K562 (cell line): ENCODE measurements at regions not wholly inside any gene's neighbourhood (a gene's known extent, or its start where the extent isn't known, plus 50 kb on each side); places are given as distances from the start of the nearest gene placed in this dataset.

ENCODE experiments used
- FOXJ3 ChIP-seq: sonication (generic); formaldehyde crosslinking; IDR thresholded peaks from 2 replicates; pipeline ENCODE4 v1.4.0; 2020; ENCODE audit warnings: mild to moderate bottlenecking, missing genetic modification reagents
- GTF2A2 ChIP-seq: IDR thresholded peaks from 2 replicates; pipeline ENCODE4 v1.6.1; 2016; ENCODE audit warnings: mild to moderate bottlenecking, missing genetic modification characterization, missing compliant biosample characterization
- HDAC2 ChIP-seq: fragments of 450-650 bp; IDR thresholded peaks from 2 replicates; pipeline ENCODE4 v1.6.1; 2016; ENCODE audit warnings: mild to moderate bottlenecking
- KLF10 ChIP-seq: fragments of 250-450 bp; sonication (Bioruptor Pico); IDR thresholded peaks from 2 replicates; pipeline ENCODE4 v1.6.1; 2021; ENCODE audit warnings: matching md5 sums
- KLF6 ChIP-seq: fragments of 250-450 bp; sonication (Bioruptor Pico); IDR thresholded peaks from 2 replicates; pipeline ENCODE4 v1.4.0; 2020; ENCODE audit warnings: mild to moderate bottlenecking, moderate library complexity, borderline replicate concordance
- NR4A1 ChIP-seq, 2 experiments: fragments of 250-450 bp in 1 of 2; fragments of 450-650 bp in 1 of 2; sonication (Bioruptor Pico) in 1 of 2; IDR thresholded peaks; 2 replicates each; pipeline versions ENCODE4 v1.4.0 to v1.6.1; 2016 to 2020; ENCODE audit warnings: mild to moderate bottlenecking in 2 of 2, missing compliant biosample characterization in 1 of 2, missing genetic modification characterization in 1 of 2, moderate library complexity in 1 of 2
- OTX1 ChIP-seq: fragments of 450-650 bp; formaldehyde crosslinking; IDR thresholded peaks from 2 replicates; pipeline ENCODE4 v1.4.0; 2022; ENCODE audit warnings: mild to moderate bottlenecking
- RB1 ChIP-seq: fragments of 450-650 bp; IDR thresholded peaks from 2 replicates; pipeline ENCODE4 v1.6.1; 2017; ENCODE audit warnings: low read depth, mild to moderate bottlenecking
- RNF219 ChIP-seq: fragments of 250-450 bp; sonication (Bioruptor Pico); IDR thresholded peaks from 2 replicates; pipeline ENCODE4 v1.5.0; 2022; ENCODE audit warnings: mild to moderate bottlenecking
- ZNF41 ChIP-seq: fragments of 250-450 bp; sonication (Bioruptor Pico); conservative IDR thresholded peaks from 2 replicates; pipeline ENCODE4 v1.4.0; 2020; ENCODE audit warnings: mild to moderate bottlenecking
- ZNF717 ChIP-seq: fragments of 250-450 bp; sonication (Bioruptor Pico); IDR thresholded peaks from 2 replicates; pipeline ENCODE4 v1.5.0; 2021

- TF ChIP-seq HDAC2: no peak
- no peak for TF ChIP-seq ZNF41 (CRISPR knock-in tag)
- TF ChIP-seq RB1: no peak
- TF ChIP-seq GTF2A2 (tag): no peak
- TF ChIP-seq KLF6 (CRISPR knock-in tag): no peak
- TF ChIP-seq ZNF717 (CRISPR knock-in tag): no peak
- no peak for TF ChIP-seq KLF10 (CRISPR knock-in tag)
- no peak for TF ChIP-seq RNF219 (CRISPR knock-in tag)
- no peak for TF ChIP-seq NR4A1 (CRISPR knock-in tag; IDR thresholded peaks at IDR 0.05)
- TF ChIP-seq NR4A1 (tag; IDR thresholded peaks at IDR 0.05): no peak
- no peak for TF ChIP-seq FOXJ3
- TF ChIP-seq OTX1 (CRISPR knock-in tag): no peak
Observed at GRCh38 chr2:45300026-45300750, 290.9 kb upstream of the SIX2 start (continued).
